ENCODE measurements at regions not wholly inside any gene's neighbourhood (a gene's known extent, or its start where the extent isn't known, plus 50 kb on each side); places are given as distances from the start of the nearest gene placed in this dataset.
"Not testable (repeated sequence)": the region's sequence is repeated elsewhere in the genome, so short reads cannot be mapped to it uniquely, and the experiment has no call there.

GRCh38 chr2:176774766-176775451 lies 437.7 kb upstream of the HNRNPA3 start:
- DNase-seq = no peak

- DNase-seq = no peak
Measured at GRCh38 chr2:176777262-176777661, 435.3 kb upstream of the HNRNPA3 start.

- DNase-seq = no peak
Measured at GRCh38 chr2:176779917-176780316, 432.7 kb upstream of the HNRNPA3 start.

- DNase-seq = no peak
Measured at GRCh38 chr2:176780348-176780747, 432.2 kb upstream of the HNRNPA3 start.

- DNase-seq = peak; percentile 2
Measured at GRCh38 chr2:176781570-176782217, 430.9 kb upstream of the HNRNPA3 start.

- no peak for DNase-seq
Measured at GRCh38 chr2:176784633-176785200, 427.9 kb upstream of the HNRNPA3 start.

GRCh38 chr2:176789751-176790150 lies 422.8 kb upstream of the HNRNPA3 start:
- no peak for DNase-seq

- no peak for DNase-seq
Measured at GRCh38 chr2:176790468-176790867, 422.1 kb upstream of the HNRNPA3 start.

- no peak for DNase-seq
Measured at GRCh38 chr2:176793792-176794191, 418.8 kb upstream of the HNRNPA3 start.

GRCh38 chr2:176794392-176794791 lies 418.2 kb upstream of the HNRNPA3 start:
- no peak for DNase-seq

GRCh38 chr2:176795823-176796222 lies 416.8 kb upstream of the HNRNPA3 start:
- DNase-seq = no peak

GRCh38 chr2:176796677-176797076 lies 415.9 kb upstream of the HNRNPA3 start:
- not testable (repeated sequence) for DNase-seq

GRCh38 chr2:176804392-176804791 lies 408.2 kb upstream of the HNRNPA3 start:
- DNase-seq = no peak

GRCh38 chr2:176805345-176805744 lies 407.2 kb upstream of the HNRNPA3 start:
- DNase-seq = no peak

GRCh38 chr2:176812246-176812775 lies 400.3 kb upstream of the HNRNPA3 start:
- no peak for DNase-seq

- no peak for DNase-seq
Measured at GRCh38 chr2:176813156-176813555, 399.4 kb upstream of the HNRNPA3 start.

- DNase-seq = no peak
Measured at GRCh38 chr2:176813621-176814049, 399.0 kb upstream of the HNRNPA3 start.

- DNase-seq = no peak
Measured at GRCh38 chr2:176814274-176814673, 398.3 kb upstream of the HNRNPA3 start.

- DNase-seq = peak; percentile 67
Measured at GRCh38 chr2:176814740-176815367, 397.7 kb upstream of the HNRNPA3 start.

GRCh38 chr2:176817061-176817565 lies 395.5 kb upstream of the HNRNPA3 start:
- peak; percentile 5 for DNase-seq

GRCh38 chr2:176818076-176818475 lies 394.5 kb upstream of the HNRNPA3 start:
- no peak for DNase-seq

- DNase-seq = no peak
Measured at GRCh38 chr2:176818617-176819016, 394.0 kb upstream of the HNRNPA3 start.

GRCh38 chr2:176819306-176819705 lies 393.3 kb upstream of the HNRNPA3 start:
- no peak for DNase-seq

Data from hematopoietic multipotent progenitor cell treated with erythropoietin and hydrocortisone succinate and interleukin-3 and kit ligand, for 6 days (in vitro differentiated cells).